Small intestine (tissue), 7 donors: ENCODE measurements at regions not wholly inside any gene's neighbourhood (a gene's known extent, or its start where the extent isn't known, plus 50 kb on each side); places are given as distances from the start of the nearest gene placed in this dataset.
"Not testable (repeated sequence)": the region's sequence is repeated elsewhere in the genome, so short reads cannot be mapped to it uniquely, and the experiment has no call there.

Source experiments
- DNase-seq, 2 donors: peaks; one replicate each; pipeline versions ENCODE4 v3.0.0 to v3.0.0-alpha.2; 2013
- FAIRE-seq: peaks from 2 replicates; lab custom pipeline; 2012; peaks lifted over from hg19 to GRCh38; lab: Jason Lieb, UNC
- H3K27ac ChIP-seq, 3 donors: one replicate each; pipeline ENCODE4 v1.5.1; 2013; ENCODE audit warnings: low read length in 2 of 3, mild to moderate bottlenecking in 2 of 3, control low read depth in 1 of 3, inconsistent platforms in 1 of 3, low read depth in 1 of 3, moderate library complexity in 1 of 3
- H3K27me3 ChIP-seq, 3 donors: one replicate each; pipeline ENCODE4 v1.6.1; 2013; ENCODE audit warnings: low read length in 3 of 3, inconsistent platforms in 1 of 3; ENCODE audit not compliant: control insufficient read depth in 3 of 3, insufficient read depth in 3 of 3
- H3K36me3 ChIP-seq, 3 donors: one replicate each; pipeline ENCODE4 v1.6.1; 2013; ENCODE audit warnings: low read length in 3 of 3, inconsistent platforms in 1 of 3, low read depth in 1 of 3, mild to moderate bottlenecking in 1 of 3, moderate library complexity in 1 of 3; ENCODE audit not compliant: control insufficient read depth in 3 of 3, insufficient read depth in 2 of 3
- H3K4me1 ChIP-seq, 3 donors: one replicate each; pipeline ENCODE4 v1.6.1; 2013; ENCODE audit warnings: low read length in 2 of 3, inconsistent platforms in 1 of 3, low read depth in 1 of 3, mild to moderate bottlenecking in 1 of 3, moderate library complexity in 1 of 3; ENCODE audit not compliant: control insufficient read depth in 3 of 3, insufficient read depth in 2 of 3
- H3K4me3 ChIP-seq, 3 donors: one replicate each; pipeline ENCODE4 v1.5.1; 2013; ENCODE audit warnings: low read length in 3 of 3, control low read depth in 1 of 3, inconsistent platforms in 1 of 3, low read depth in 1 of 3, mild to moderate bottlenecking in 1 of 3, moderate library complexity in 1 of 3
- H3K9me3 ChIP-seq, 2 donors: one replicate each; pipeline ENCODE4 v1.6.1; 2013; ENCODE audit warnings: low read depth in 1 of 2, low read length in 1 of 2; ENCODE audit not compliant: control insufficient read depth in 2 of 2, insufficient read depth in 1 of 2
- whole genome bisulfite sequencing, 3 donors: extraction: QIAGEN DNeasy Blood & Tissue Kit; methylation state at CpG; one replicate each; pipeline ENCODE4 v1.1.7; 2013; 5-methylcytosine and 5-hydroxymethylcytosine counted together
- donor health status: healthy with polysubstance abuse.
- donor health status: control.
- donor health status: control.
- donor health status: Bipolar disorder and iron deficiency.
- donor health status: healthy.

- no peaks in the 10 kb centered on the region for H3K36me3 ChIP-seq
- FAIRE-seq: no peak
- H3K27ac ChIP-seq: no peak overlapping the region
- H3K4me1 ChIP-seq: no peaks in the 10 kb centered on the region
- DNase-seq: no peak
- WGBS, 3 donors: 70 to 72% (median 71%) methylated on average over 4 of the region's 4 CpGs
- H3K27me3 ChIP-seq: no peaks in the 10 kb centered on the region
- H3K4me3 ChIP-seq: no peak overlapping the region
- H3K9me3 ChIP-seq: no peaks in the 10 kb centered on the region
Observed at GRCh38 chr1:101435831-101436511, 199.2 kb downstream of the S1PR1 start.

GRCh38 chr1:101437800-101438199 lies 201.0 kb downstream of the S1PR1 start:
- DNase-seq (no peak), FAIRE-seq (no peak)
- Histone ChIP-seq H3K4me3 (no peak overlapping the region), H3K9me3 (no peaks in the 10 kb centered on the region), H3K27ac (no peak overlapping the region), H3K36me3 (no peaks in the 10 kb centered on the region), H3K27me3 (no peaks in the 10 kb centered on the region), H3K4me1 (no peaks in the 10 kb centered on the region)
- 74 to 80% (median 74%) methylated on average over 1 of the region's 1 CpG for WGBS, 3 donors

GRCh38 chr1:101438359-101438758 lies 201.5 kb downstream of the S1PR1 start:
- no peak overlapping the region for H3K4me3 ChIP-seq
- H3K27me3 ChIP-seq: no peaks in the 10 kb centered on the region
- no peak overlapping the region for H3K27ac ChIP-seq
- no peaks in the 10 kb centered on the region for H3K36me3 ChIP-seq
- no peaks in the 10 kb centered on the region for H3K9me3 ChIP-seq
- DNase-seq (no peak), FAIRE-seq (no peak)
- 21 to 48% (median 36%) methylated on average over 3 of the region's 3 CpGs for WGBS, 3 donors
- H3K4me1 ChIP-seq: no peaks in the 10 kb centered on the region

GRCh38 chr1:101440485-101440884 lies 203.7 kb downstream of the S1PR1 start:
- H3K36me3 ChIP-seq: no peaks in the 10 kb centered on the region
- FAIRE-seq (no peak), DNase-seq (no peak)
- H3K9me3 ChIP-seq: no peaks in the 10 kb centered on the region
- WGBS, 3 donors: 69 to 83% (median 75%) methylated on average over 5 of the region's 5 CpGs
- no peaks in the 10 kb centered on the region for H3K4me1 ChIP-seq
- no peaks in the 10 kb centered on the region for H3K27me3 ChIP-seq
- no peak overlapping the region for H3K27ac ChIP-seq
- H3K4me3 ChIP-seq: no peak overlapping the region

- Histone ChIP-seq H3K27ac (no peak overlapping the region), H3K4me3 (no peak overlapping the region), H3K27me3 (no peaks in the 10 kb centered on the region), H3K4me1 (no peaks in the 10 kb centered on the region), H3K9me3 (no peaks in the 10 kb centered on the region), H3K36me3 (no peaks in the 10 kb centered on the region)
- FAIRE-seq (no peak), DNase-seq (no peak)
- 79 to 86% (median 79%) methylated on average over 3 of the region's 3 CpGs for WGBS, 3 donors
Observed at GRCh38 chr1:101444381-101444780, 207.6 kb downstream of the S1PR1 start.

GRCh38 chr1:101444873-101445618 lies 208.2 kb downstream of the S1PR1 start:
- 49 to 51% (median 50%) methylated on average over 2 of the region's 2 CpGs for WGBS, 3 donors
- no peaks in the 10 kb centered on the region for H3K4me1 ChIP-seq
- no peaks in the 10 kb centered on the region for H3K27me3 ChIP-seq
- H3K36me3 ChIP-seq: no peaks in the 10 kb centered on the region
- no peak overlapping the region for H3K27ac ChIP-seq
- no peak for DNase-seq
- FAIRE-seq: no peak
- no peaks in the 10 kb centered on the region for H3K9me3 ChIP-seq
- H3K4me3 ChIP-seq: no peak overlapping the region

GRCh38 chr1:101448018-101448417 lies 211.2 kb downstream of the S1PR1 start:
- Histone ChIP-seq H3K4me1 (no peaks in the 10 kb centered on the region), H3K4me3 (no peak overlapping the region), H3K36me3 (no peaks in the 10 kb centered on the region), H3K27ac (no peak overlapping the region), H3K9me3 (peaks cover 0 to 13% of the 10 kb centered on the region in 2 donors), H3K27me3 (no peaks in the 10 kb centered on the region)
- no peak for FAIRE-seq
- DNase-seq: no peak

- FAIRE-seq, H3K27ac ChIP-seq, DNase-seq, H3K36me3 ChIP-seq, H3K27me3 ChIP-seq, H3K4me3 ChIP-seq, H3K4me1 ChIP-seq: not testable (repeated sequence)
- WGBS, 3 donors: 92 to 95% (median 94%) methylated on average over 5 of the region's 5 CpGs
- H3K9me3 ChIP-seq: peaks cover 0 to 14% of the 10 kb centered on the region in 2 donors
Observed at GRCh38 chr1:101450691-101451090, 213.9 kb downstream of the S1PR1 start.
